K562 (cell line): ENCODE measurements at regions not wholly inside any gene's neighbourhood (a gene's known extent, or its start where the extent isn't known, plus 50 kb on each side); places are given as distances from the start of the nearest gene placed in this dataset.

Experiments used
- ATAC-seq: fragments of 200-7000 bp; cut with Tn5 transposase; 3 replicates; pipeline ENCODE4 v1.9.1; 2020; ENCODE audit warnings: moderate library complexity
- BruUV-seq: library from RNA; stranded (reverse); fragments of 400-500 nt; replicated peaks from 2 replicates; lab custom pipeline; 2021; lab: Mats Ljungman, UMichigan
- CTCF ChIA-PET: fragments of 300-600 bp; formaldehyde crosslinking; extraction: SDS; loops from one replicate; lab custom pipeline; 2021; ENCODE audit warnings: low intra/inter-chr PET ratio; lab: Yijun Ruan, JAX
- POLR2A ChIA-PET: fragments of 300-600, 350-650 bp; sonication (Branson Sonifier 250); formaldehyde crosslinking; extraction: SDS; loops from one replicate; lab custom pipeline; 2021; ENCODE audit warnings: antibody characterized with exemption, inconsistent platforms; lab: Yijun Ruan, JAX
- DNase-seq, 4 experiments: peaks; one replicate each; pipeline versions ENCODE4 v3.0.0 to v3.0.0-alpha.2; 2011 to 2018; ENCODE audit warnings: low spot score in 3 of 4, mixed read lengths in 3 of 4; ENCODE audit errors: extremely low read depth in 1 of 4
- FAIRE-seq: peaks from 2 replicates; lab custom pipeline; 2011; peaks lifted over from hg19 to GRCh38; lab: Jason Lieb, UNC
- H2AFZ ChIP-seq: 2 replicates; pipeline ENCODE4 v1.6.0; 2011; ENCODE audit warnings: low read depth, low read length, control low read depth, inconsistent platforms
- H3K27ac ChIP-seq: fragments of 200-600 bp; 3 replicates; pipeline ENCODE4 v1.8.0; 2011; ENCODE audit warnings: low read depth, mild to moderate bottlenecking, control low read depth, inconsistent platforms, low read length, moderate library complexity, mixed read lengths; ENCODE audit errors: extremely low read depth
- H3K27me3 ChIP-seq, 2 experiments: fragments of 300-600 bp in 1 of 2; 2 replicates in 1 of 2; 3 replicates in 1 of 2; pipeline versions ENCODE4 v1.6.0 to v1.8.0; 2011; ENCODE audit warnings: inconsistent platforms in 2 of 2, low read length in 2 of 2, mild to moderate bottlenecking in 1 of 2, mixed read lengths in 1 of 2, moderate library complexity in 1 of 2; ENCODE audit not compliant: control insufficient read depth in 2 of 2, insufficient read depth in 2 of 2
- H3K36me3 ChIP-seq: fragments of 300-600 bp; 3 replicates; pipeline ENCODE4 v1.8.0; 2011; ENCODE audit warnings: mild to moderate bottlenecking, low read length, inconsistent platforms; ENCODE audit not compliant: control insufficient read depth, insufficient read depth
- H3K4me1 ChIP-seq, 2 experiments: fragments of 200-600 bp in 1 of 2; replicated peaks in 1 of 2; 2 replicates in 1 of 2; 3 replicates in 1 of 2; pipeline versions ENCODE4 v1.5.1 to v1.8.0; 2011; ENCODE audit warnings: inconsistent platforms in 2 of 2, low read length in 2 of 2, mild to moderate bottlenecking in 1 of 2, mixed read lengths in 1 of 2, moderate library complexity in 1 of 2; ENCODE audit not compliant: control insufficient read depth in 2 of 2, insufficient read depth in 2 of 2
- H3K4me2 ChIP-seq: 2 replicates; pipeline ENCODE4 v1.6.1; 2011; ENCODE audit warnings: low read length, control low read depth, inconsistent platforms, mixed read lengths; ENCODE audit not compliant: insufficient read depth
- H3K4me3 ChIP-seq: fragments of 200-600 bp; sonication (generic), shearing (Covaris generic); 2 replicates; pipeline ENCODE4 v1.5.1; 2016; ENCODE audit warnings: control low read depth, inconsistent platforms
- H3K79me2 ChIP-seq: fragments of 200-600 bp; 3 replicates; pipeline ENCODE4 v1.8.0; 2011; ENCODE audit warnings: low read length, inconsistent platforms; ENCODE audit not compliant: control insufficient read depth, insufficient read depth
- H3K9ac ChIP-seq, 2 experiments: 2 replicates each; pipeline versions ENCODE4 v1.6.0 to v1.6.1; 2011; ENCODE audit warnings: low read depth in 2 of 2, low read length in 2 of 2, control low read depth in 1 of 2, inconsistent platforms in 1 of 2, mild to moderate bottlenecking in 1 of 2, mixed read lengths in 1 of 2; ENCODE audit not compliant: insufficient read depth in 1 of 2
- H3K9me1 ChIP-seq: one replicate; pipeline ENCODE4 v1.6.0; 2011; ENCODE audit warnings: inconsistent platforms, mild to moderate bottlenecking, low read length, moderate library complexity; ENCODE audit not compliant: control insufficient read depth, insufficient read depth
- H3K9me3 ChIP-seq: replicated peaks from 2 replicates; pipeline ENCODE4 v1.5.1; 2011; ENCODE audit warnings: low read depth, low read length, inconsistent platforms; ENCODE audit not compliant: control insufficient read depth, insufficient read depth
- H4K20me1 ChIP-seq: replicated peaks from 2 replicates; pipeline ENCODE4 v1.6.1; 2011; ENCODE audit warnings: low read length, inconsistent platforms, mixed read lengths; ENCODE audit not compliant: control insufficient read depth, insufficient read depth
- BCOR ChIP-seq: fragments of 450-650 bp; IDR thresholded peaks from 2 replicates; pipeline ENCODE4 v1.6.1; 2016
- EWSR1 ChIP-seq: fragments of 450-650 bp; IDR thresholded peaks from 2 replicates; pipeline ENCODE4 v1.6.1; 2018; ENCODE audit warnings: borderline replicate concordance, mild to moderate bottlenecking, low read depth, moderate library complexity; ENCODE audit not compliant: partially characterized antibody
- MLX ChIP-seq, 2 experiments: fragments of 450-650 bp in 1 of 2; sonication (generic) in 1 of 2; formaldehyde crosslinking; conservative IDR thresholded peaks; 2 replicates each; pipeline versions ENCODE4 v1.4.0 to v1.8.1; 2020 to 2022; ENCODE audit warnings: mild to moderate bottlenecking in 1 of 2, missing genetic modification reagents in 1 of 2
- RBM25 ChIP-seq: fragments of 200-400 bp; formaldehyde crosslinking; IDR thresholded peaks from 2 replicates; pipeline ENCODE4 v1.6.1; 2018; ENCODE audit warnings: low read length, low read depth, moderate library complexity; ENCODE audit not compliant: severe bottlenecking
- THAP7 ChIP-seq: fragments of 250-450 bp; sonication (Bioruptor Pico); IDR thresholded peaks from 2 replicates; pipeline ENCODE4 v1.5.0; 2021
- ZBTB40 ChIP-seq, 2 experiments: fragments of 450-650 bp in 1 of 2; sonication (generic) in 1 of 2; formaldehyde crosslinking in 1 of 2; IDR thresholded peaks; 2 replicates each; pipeline versions ENCODE4 v1.7.1 to v1.9.0; 2016 to 2022; ENCODE audit warnings: inconsistent platforms in 1 of 2, mild to moderate bottlenecking in 1 of 2, missing genetic modification reagents in 1 of 2
- ZNF764 ChIP-seq: fragments of 250-450 bp; sonication (Bioruptor Pico); IDR thresholded peaks from 2 replicates; pipeline ENCODE4 v1.4.0; 2020; ENCODE audit warnings: low read depth, mild to moderate bottlenecking, moderate library complexity
- WGBS: fragments of 100-300 bp; shearing (Covaris generic); methylation state at CpG from one replicate; pipeline ENCODE4 v1.1.6; 2016; ENCODE audit warnings: low coverage, mixed read lengths; ENCODE audit not compliant: insufficient coverage; ENCODE audit errors: missing lambda C conversion rate; 5-methylcytosine and 5-hydroxymethylcytosine counted together
- in situ Hi-C: fragments of 300-500 bp; cut with MboI; formaldehyde crosslinking; loops from 4 replicates; pipeline ENCODE4 v1.15.0; 2018; ENCODE audit warnings: inconsistent platforms, mixed read lengths
- intact Hi-C: fragments of 100-400 bp; cut with micrococcal nuclease; formaldehyde crosslinking; loops from 2 replicates; pipeline ENCODE4 v1.14.2; 2022

GRCh38 chr15:89400782-89401545, 66.3 kb upstream of the POLG start:
- H3K4me2 ChIP-seq: no peak overlapping the region
- ChIA-PET POLR2A (no interaction called here), CTCF (interaction anchor here (0.6 to 3.3 kb wide), 2 partner anchors 18 to 42 kb away, joined by 3 to 15 read pairs; no protein-coding TSS in a partner anchor)
- no peak overlapping the region for H3K4me3 ChIP-seq
- no peak for ATAC-seq
- peaks cover 3% of the 10 kb centered on the region; the same call in 1 of the 2 replicates for H4K20me1 ChIP-seq
- no peak overlapping the region; a peak in 1 of 4 replicates for H3K9ac ChIP-seq
- no peaks in the 10 kb centered on the region for H3K36me3 ChIP-seq
- H3K4me1 ChIP-seq: peaks cover 0 to 16% of the 10 kb centered on the region in 2 experiments; a peak in 3 of 5 replicates
- no peaks in the 10 kb centered on the region for H3K9me1 ChIP-seq
- intact Hi-C loops: no loop called here
- no peak overlapping the region for H2AFZ ChIP-seq
- 20% methylated on average over 6 of the region's 7 CpGs for WGBS
- no peak for DNase-seq
- no TSS peak for BruUV-seq
- FAIRE-seq: no peak
- H3K27ac ChIP-seq: no peak overlapping the region
- in situ Hi-C loops: no loop called here
- H3K79me2 ChIP-seq: no peaks in the 10 kb centered on the region
- no peaks in the 10 kb centered on the region for H3K9me3 ChIP-seq
- peaks cover 15 to 30% of the 10 kb centered on the region in 2 experiments for H3K27me3 ChIP-seq
- TF ChIP-seq MLX (CRISPR knock-in tag; conservative IDR thresholded peaks at IDR 0.05) (no peak), THAP7 (CRISPR knock-in tag) (no peak), ZBTB40 (IDR thresholded peaks at IDR 0.05) (no peak), ZBTB40 (CRISPR knock-in tag; IDR thresholded peaks at IDR 0.05) (no peak), BCOR (peak; percentile 42; the same call in 1 of the 2 replicates), RBM25 (peak; percentile 5), EWSR1 (no peak), ZNF764 (CRISPR knock-in tag) (no peak)
